Breast epithelium (tissue), 3 donors: ENCODE measurements at regions not wholly inside any gene's neighbourhood (a gene's known extent, or its start where the extent isn't known, plus 50 kb on each side); places are given as distances from the start of the nearest gene placed in this dataset.

Source experiments
- CTCF ChIP-seq, 3 donors: fragments of 450-650 bp; IDR thresholded peaks; one replicate each; pipeline ENCODE4 v1.5.1; 2016 to 2017; ENCODE audit warnings: antibody characterized with exemption in 3 of 3, mild to moderate bottlenecking in 3 of 3, moderate library complexity in 3 of 3
- POLR2AphosphoS5 ChIP-seq, 3 donors: sonication (generic); formaldehyde crosslinking; IDR thresholded peaks; one replicate each; pipeline ENCODE4 v1.6.1; 2017; ENCODE audit warnings: antibody characterized with exemption in 3 of 3

DNA sequence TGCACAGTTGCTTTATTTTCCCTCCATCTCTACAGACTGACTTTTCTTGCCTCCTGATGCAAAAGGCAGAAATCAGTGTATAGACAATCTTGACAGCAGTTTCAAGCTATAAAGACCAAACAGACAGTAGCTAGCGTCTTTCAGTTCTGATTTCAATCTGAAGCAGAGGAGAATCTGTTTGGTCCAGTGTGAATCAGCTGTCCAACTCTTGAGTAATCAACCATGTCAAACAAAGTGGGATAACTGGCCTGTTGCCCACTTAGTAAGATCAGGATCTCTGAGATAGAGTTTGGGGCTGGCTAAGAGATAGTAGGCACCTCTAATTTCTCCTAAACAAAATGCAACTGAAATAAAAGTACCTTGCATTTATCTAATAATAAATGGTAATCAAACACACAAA is 797.4 kb upstream of the FBXO33 start:
- TF ChIP-seq CTCF (IDR thresholded peaks at IDR 0.05): no peak
- no peak for TF ChIP-seq POLR2AphosphoS5 (IDR thresholded peaks at IDR 0.05)
